ENCODE measurements at regions not wholly inside any gene's neighbourhood (a gene's known extent, or its start where the extent isn't known, plus 50 kb on each side); places are given as distances from the start of the nearest gene placed in this dataset.
"Not testable (repeated sequence)": the region's sequence is repeated elsewhere in the genome, so short reads cannot be mapped to it uniquely, and the experiment has no call there.

GRCh38 chrX:51158231-51158630 lies 174.4 kb upstream of the NUDT10 start:
- CTCF ChIA-PET: no interaction called here
- Histone ChIP-seq H3K4me3 (ENCODE audit: low read length) (no peak overlapping the region), H3K9me3 (ENCODE audit: low read length) (no peaks in the 10 kb centered on the region), H3K27ac (ENCODE audit: low read depth, low read length) (no peak overlapping the region), H3K4me1 (ENCODE audit: insufficient read depth, low read length) (no peaks in the 10 kb centered on the region), H3K27me3 (ENCODE audit: insufficient read depth, low read length, poor library complexity, severe bottlenecking) (no peaks in the 10 kb centered on the region), H3K36me3 (ENCODE audit: insufficient read depth, low read length) (no peaks in the 10 kb centered on the region)
- H3K36me3 Mint-ChIP-seq: no peaks in the 10 kb centered on the region
- H3K9me3 Mint-ChIP-seq: no peaks in the 10 kb centered on the region
- no peak for DNase-seq
- no peak overlapping the region for H3K4me3 Mint-ChIP-seq
- peaks cover 0 to 9% of the 10 kb centered on the region in 2 donors for H3K27me3 Mint-ChIP-seq
- H3K4me1 Mint-ChIP-seq: no peaks in the 10 kb centered on the region
- POLR2A ChIA-PET: no interaction called here
- no peak overlapping the region for H3K27ac Mint-ChIP-seq

- CTCF ChIA-PET: not testable (repeated sequence)
Measured at GRCh38 chrX:51159378-51159777, 173.2 kb upstream of the NUDT10 start.

GRCh38 chrX:51163730-51164129 lies 168.9 kb upstream of the NUDT10 start:
- Mint-ChIP-seq H3K27ac (no peak overlapping the region), H3K4me1 (no peaks in the 10 kb centered on the region), H3K36me3 (no peaks in the 10 kb centered on the region), H3K27me3 (peaks cover 0 to 13% of the 10 kb centered on the region in 2 donors), H3K4me3 (no peak overlapping the region), H3K9me3 (peaks cover 0 to 2% (median 0%) of the 10 kb centered on the region in 5 donors)
- H3K36me3 ChIP-seq (ENCODE audit: insufficient read depth, low read length): no peaks in the 10 kb centered on the region
- no peak overlapping the region for H3K27ac ChIP-seq (ENCODE audit: low read depth, low read length)
- ChIA-PET CTCF (no interaction called here), POLR2A (no interaction called here)
- H3K9me3 ChIP-seq (ENCODE audit: low read length): no peaks in the 10 kb centered on the region
- H3K27me3 ChIP-seq (ENCODE audit: insufficient read depth, low read length, poor library complexity, severe bottlenecking): no peaks in the 10 kb centered on the region
- DNase-seq: no peak
- no peaks in the 10 kb centered on the region for H3K4me1 ChIP-seq (ENCODE audit: insufficient read depth, low read length)
- H3K4me3 ChIP-seq (ENCODE audit: low read length): no peak overlapping the region

More at GRCh38 chrX:51159378-51159777, 173.2 kb upstream of the NUDT10 start:
- H3K36me3 Mint-ChIP-seq; H3K9me3 Mint-ChIP-seq; POLR2A ChIA-PET; H3K27me3 Mint-ChIP-seq; H3K9me3 ChIP-seq (ENCODE audit: low read length); H3K27ac ChIP-seq (ENCODE audit: low read depth, low read length); H3K36me3 ChIP-seq (ENCODE audit: insufficient read depth, low read length); DNase-seq; H3K4me3 ChIP-seq (ENCODE audit: low read length); H3K27ac Mint-ChIP-seq; H3K4me1 ChIP-seq (ENCODE audit: insufficient read depth, low read length); H3K4me3 Mint-ChIP-seq; H3K4me1 Mint-ChIP-seq; H3K27me3 ChIP-seq (ENCODE audit: insufficient read depth, low read length, poor library complexity, severe bottlenecking): not testable (repeated sequence)

- H3K27me3 Mint-ChIP-seq, H3K27ac Mint-ChIP-seq, POLR2A ChIA-PET: not testable (repeated sequence)
Measured at GRCh38 chrX:51178356-51178900, 154.2 kb upstream of the NUDT10 start.

GRCh38 chrX:51179805-51180204 lies 152.8 kb upstream of the NUDT10 start:
- DNase-seq; H3K9me3 Mint-ChIP-seq; H3K36me3 Mint-ChIP-seq; H3K27me3 ChIP-seq (ENCODE audit: insufficient read depth, low read length, poor library complexity, severe bottlenecking); H3K9me3 ChIP-seq (ENCODE audit: low read length); H3K27ac Mint-ChIP-seq; H3K4me3 ChIP-seq (ENCODE audit: low read length); H3K36me3 ChIP-seq (ENCODE audit: insufficient read depth, low read length); H3K27me3 Mint-ChIP-seq; H3K4me3 Mint-ChIP-seq; H3K27ac ChIP-seq (ENCODE audit: low read depth, low read length); POLR2A ChIA-PET; H3K4me1 Mint-ChIP-seq; H3K4me1 ChIP-seq (ENCODE audit: insufficient read depth, low read length); CTCF ChIA-PET: not testable (repeated sequence)

More at GRCh38 chrX:51178356-51178900, 154.2 kb upstream of the NUDT10 start:
- H3K36me3 Mint-ChIP-seq; H3K4me3 Mint-ChIP-seq; CTCF ChIA-PET; H3K9me3 Mint-ChIP-seq; H3K9me3 ChIP-seq (ENCODE audit: low read length); H3K27me3 ChIP-seq (ENCODE audit: insufficient read depth, low read length, poor library complexity, severe bottlenecking); DNase-seq; H3K4me3 ChIP-seq (ENCODE audit: low read length); H3K4me1 ChIP-seq (ENCODE audit: insufficient read depth, low read length); H3K4me1 Mint-ChIP-seq; H3K27ac ChIP-seq (ENCODE audit: low read depth, low read length); H3K36me3 ChIP-seq (ENCODE audit: insufficient read depth, low read length): not testable (repeated sequence)

- no peak overlapping the region for H3K27ac Mint-ChIP-seq
- Histone ChIP-seq H3K9me3 (ENCODE audit: low read length) (no peaks in the 10 kb centered on the region), H3K27ac (ENCODE audit: low read depth, low read length) (no peak overlapping the region), H3K4me1 (ENCODE audit: insufficient read depth, low read length) (no peaks in the 10 kb centered on the region), H3K27me3 (ENCODE audit: insufficient read depth, low read length, poor library complexity, severe bottlenecking) (no peaks in the 10 kb centered on the region), H3K36me3 (ENCODE audit: insufficient read depth, low read length) (no peaks in the 10 kb centered on the region), H3K4me3 (ENCODE audit: low read length) (no peak overlapping the region)
- no peak overlapping the region for H3K4me3 Mint-ChIP-seq
- no peak for DNase-seq
- peaks cover 0 to 4% (median 0%) of the 10 kb centered on the region in 5 donors for H3K9me3 Mint-ChIP-seq
- CTCF ChIA-PET: no interaction called here
- no peaks in the 10 kb centered on the region for H3K36me3 Mint-ChIP-seq
- H3K4me1 Mint-ChIP-seq: no peaks in the 10 kb centered on the region
- H3K27me3 Mint-ChIP-seq: peaks cover 0 to 8% of the 10 kb centered on the region in 2 donors
- POLR2A ChIA-PET: no interaction called here
Measured at GRCh38 chrX:51182545-51182944, 150.1 kb upstream of the NUDT10 start.

- ChIA-PET CTCF (no interaction called here), POLR2A (no interaction called here)
- H3K4me3 ChIP-seq (ENCODE audit: low read length): no peak overlapping the region
- no peak overlapping the region for H3K27ac ChIP-seq (ENCODE audit: low read depth, low read length)
- H3K36me3 ChIP-seq (ENCODE audit: insufficient read depth, low read length): no peaks in the 10 kb centered on the region
- H3K27me3 Mint-ChIP-seq: peaks cover 0 to 5% of the 10 kb centered on the region in 2 donors
- no peaks in the 10 kb centered on the region for H3K4me1 ChIP-seq (ENCODE audit: insufficient read depth, low read length)
- no peaks in the 10 kb centered on the region for H3K4me1 Mint-ChIP-seq
- no peak overlapping the region for H3K4me3 Mint-ChIP-seq
- no peak for DNase-seq
- peaks cover 0 to 19% (median 9%) of the 10 kb centered on the region in 5 donors for H3K9me3 Mint-ChIP-seq
- peak overlapping the region in 1 of 8 donors; percentile 28 for H3K27ac Mint-ChIP-seq
- H3K9me3 ChIP-seq (ENCODE audit: low read length): no peaks in the 10 kb centered on the region
- no peaks in the 10 kb centered on the region for H3K27me3 ChIP-seq (ENCODE audit: insufficient read depth, low read length, poor library complexity, severe bottlenecking)
- peaks cover 0 to 4% (median 3%) of the 10 kb centered on the region in 3 donors for H3K36me3 Mint-ChIP-seq
Measured at GRCh38 chrX:51192104-51192503, 140.5 kb upstream of the NUDT10 start.

- Mint-ChIP-seq H3K4me1 (no peaks in the 10 kb centered on the region), H3K4me3 (no peak overlapping the region), H3K9me3 (peaks cover 0 to 3% (median 0%) of the 10 kb centered on the region in 5 donors), H3K36me3 (no peaks in the 10 kb centered on the region), H3K27ac (no peak overlapping the region), H3K27me3 (peaks cover 0 to 2% of the 10 kb centered on the region in 2 donors)
- Histone ChIP-seq H3K4me1 (ENCODE audit: insufficient read depth, low read length) (no peaks in the 10 kb centered on the region), H3K36me3 (ENCODE audit: insufficient read depth, low read length) (no peaks in the 10 kb centered on the region), H3K27ac (ENCODE audit: low read depth, low read length) (no peak overlapping the region), H3K4me3 (ENCODE audit: low read length) (no peak overlapping the region), H3K9me3 (ENCODE audit: low read length) (no peaks in the 10 kb centered on the region), H3K27me3 (ENCODE audit: insufficient read depth, low read length, poor library complexity, severe bottlenecking) (no peaks in the 10 kb centered on the region)
- ChIA-PET POLR2A (no interaction called here), CTCF (no interaction called here)
- no peak for DNase-seq
Measured at GRCh38 chrX:51215266-51215665, 117.4 kb upstream of the NUDT10 start.

- no peaks in the 10 kb centered on the region for H3K36me3 ChIP-seq (ENCODE audit: insufficient read depth, low read length)
- H3K9me3 ChIP-seq (ENCODE audit: low read length): no peaks in the 10 kb centered on the region
- Mint-ChIP-seq H3K36me3 (no peaks in the 10 kb centered on the region), H3K27ac (peak overlapping the region in 1 of 8 donors; percentile 4), H3K27me3 (peaks cover 0 to 5% of the 10 kb centered on the region in 2 donors), H3K4me1 (no peaks in the 10 kb centered on the region), H3K4me3 (no peak overlapping the region), H3K9me3 (peaks cover 0 to 3% (median 0%) of the 10 kb centered on the region in 5 donors)
- no peaks in the 10 kb centered on the region for H3K4me1 ChIP-seq (ENCODE audit: insufficient read depth, low read length)
- no peak for DNase-seq
- H3K27ac ChIP-seq (ENCODE audit: low read depth, low read length): no peak overlapping the region
- H3K4me3 ChIP-seq (ENCODE audit: low read length): no peak overlapping the region
- ChIA-PET POLR2A (no interaction called here), CTCF (no interaction called here)
- no peaks in the 10 kb centered on the region for H3K27me3 ChIP-seq (ENCODE audit: insufficient read depth, low read length, poor library complexity, severe bottlenecking)
Measured at GRCh38 chrX:51215856-51216255, 116.8 kb upstream of the NUDT10 start.

Data from CD8-positive, alpha-beta memory T cell (primary cell).